ENCODE measurements at regions not wholly inside any gene's neighbourhood (a gene's known extent, or its start where the extent isn't known, plus 50 kb on each side); places are given as distances from the start of the nearest gene placed in this dataset.

GRCh38 chr9:12980085-12980851 is 205.4 kb downstream of the LURAP1L start (continued):
- TF ChIP-seq CTCF (conservative IDR thresholded peaks at IDR 0.05; ENCODE audit: low read depth in 2 of 2) (no peak), STAT1 (IDR thresholded peaks at IDR 0.05; ENCODE audit: unreplicated experiment) (no peak), EZH2phosphoT487 (IDR thresholded peaks at IDR 0.05; ENCODE audit: unreplicated experiment) (no peak), JUNB (IDR thresholded peaks at IDR 0.05; ENCODE audit: unreplicated experiment) (no peak), EZH2 (IDR thresholded peaks at IDR 0.05; ENCODE audit: low read depth, unreplicated experiment) (no peak), ETS1 (IDR thresholded peaks at IDR 0.05) (no peak), POLR2AphosphoS5 (IDR thresholded peaks at IDR 0.05; ENCODE audit: low read depth) (no peak), REST (IDR thresholded peaks at IDR 0.05; ENCODE audit: unreplicated experiment) (no peak), NANOG (IDR thresholded peaks at IDR 0.05; ENCODE audit: borderline replicate concordance) (no peak), CREB1 (CRISPR knock-in tag; IDR thresholded peaks at IDR 0.05; ENCODE audit: low read depth) (no peak)

- Mint-ChIP-seq H3K9me3 (no peaks in the 10 kb centered on the region), H3K27me3 (ENCODE audit: insufficient read depth, low read depth, poor library complexity) (no peaks in the 10 kb centered on the region), H3K27ac (no peak overlapping the region), H3K36me3 (ENCODE audit: low read depth) (no peaks in the 10 kb centered on the region), H3K4me3 (no peak overlapping the region), H3K4me1 (no peaks in the 10 kb centered on the region)
- H3K4me1 ChIP-seq (ENCODE audit: insufficient read depth): no peaks in the 10 kb centered on the region
- H4K20me1 ChIP-seq (replicated peaks; ENCODE audit: insufficient read depth): no peaks in the 10 kb centered on the region
- no peak overlapping the region for H3K4me3 ChIP-seq
- H3K36me3 ChIP-seq (ENCODE audit: insufficient read depth): no peaks in the 10 kb centered on the region
- H3K9me2 ChIP-seq (ENCODE audit: insufficient read depth): no peaks in the 10 kb centered on the region
- H3K27ac ChIP-seq (ENCODE audit: low read depth): no peak overlapping the region
- DNase-seq (ENCODE audit: low spot score): no peak
- no peak overlapping the region for H3K4me2 ChIP-seq
- no peaks in the 10 kb centered on the region for H3F3A ChIP-seq (replicated peaks; ENCODE audit: low read depth)
- no peak overlapping the region for H2AFZ ChIP-seq
- H3K79me2 ChIP-seq (replicated peaks; ENCODE audit: insufficient read depth): no peaks in the 10 kb centered on the region
- no peak for ATAC-seq
- no peaks in the 10 kb centered on the region for H3K27me3 ChIP-seq (ENCODE audit: insufficient read depth)
- TF ChIP-seq ZNF331 (CRISPR knock-in tag; IDR thresholded peaks at IDR 0.05; ENCODE audit: low read depth) (no peak), EZH2phosphoT487 (IDR thresholded peaks at IDR 0.05; ENCODE audit: unreplicated experiment) (no peak), ETS1 (IDR thresholded peaks at IDR 0.05) (no peak), ZNF114 (CRISPR knock-in tag; IDR thresholded peaks at IDR 0.05) (no peak), JUNB (IDR thresholded peaks at IDR 0.05; ENCODE audit: unreplicated experiment) (no peak), NANOG (IDR thresholded peaks at IDR 0.05; ENCODE audit: borderline replicate concordance) (no peak), CREB1 (CRISPR knock-in tag; IDR thresholded peaks at IDR 0.05; ENCODE audit: low read depth) (no peak), STAT1 (IDR thresholded peaks at IDR 0.05; ENCODE audit: unreplicated experiment) (no peak)
Measured at GRCh38 chr9:12988258-12988657, 213.4 kb downstream of the LURAP1L start.

All from GM23338 (cell line).